Neural cell (in vitro differentiated cells): ENCODE measurements at regions not wholly inside any gene's neighbourhood (a gene's known extent, or its start where the extent isn't known, plus 50 kb on each side); places are given as distances from the start of the nearest gene placed in this dataset.

ENCODE experiments used
- H2AFZ ChIP-seq: fragments of 200-600, 300-800 bp; sonication (generic), shearing (Covaris generic); 2 replicates; pipeline ENCODE4 v1.6.0; 2014; ENCODE audit warnings: low read depth, mild to moderate bottlenecking, antibody characterized with exemption, low read length, moderate library complexity
- H3F3A ChIP-seq: fragments of 200-600 bp; shearing (Covaris generic); 2 replicates; pipeline ENCODE4 v1.6.1; 2016; ENCODE audit warnings: mild to moderate bottlenecking, moderate library complexity, mixed read lengths, antibody characterized with exemption, low read length; ENCODE audit not compliant: insufficient read depth, poor library complexity, severe bottlenecking
- H3K27ac ChIP-seq: fragments of 200-600, 300-800 bp; sonication (generic), shearing (Covaris generic); 2 replicates; pipeline ENCODE4 v1.5.1; 2014; ENCODE audit warnings: mild to moderate bottlenecking, low read length, moderate library complexity
- H3K27me3 ChIP-seq: fragments of 300-800, 200-600 bp; sonication (generic), shearing (Covaris generic); 2 replicates; pipeline ENCODE4 v1.6.0; 2014; ENCODE audit warnings: mild to moderate bottlenecking, low read depth, low read length, moderate library complexity; ENCODE audit not compliant: insufficient read depth
- H3K36me3 ChIP-seq: fragments of 300-800, 200-600 bp; sonication (generic), shearing (Covaris generic); 2 replicates; pipeline ENCODE4 v1.5.1; 2014; ENCODE audit warnings: mild to moderate bottlenecking, antibody characterized with exemption, low read length, moderate library complexity; ENCODE audit not compliant: insufficient read depth
- H3K4me2 ChIP-seq: fragments of 300-800, 200-600 bp; sonication (generic), shearing (Covaris generic); 2 replicates; pipeline ENCODE4 v1.6.0; 2014; ENCODE audit warnings: mild to moderate bottlenecking, low read length
- H3K4me3 ChIP-seq: fragments of 300-800, 200-600 bp; sonication (generic), shearing (Covaris generic); 2 replicates; pipeline ENCODE4 v1.5.1; 2014; ENCODE audit warnings: mild to moderate bottlenecking, low read length, moderate library complexity
- H3K79me2 ChIP-seq: fragments of 200-600 bp; shearing (Covaris generic); replicated peaks from 2 replicates; pipeline ENCODE4 v1.6.0; 2014; ENCODE audit warnings: mild to moderate bottlenecking, low read length, moderate library complexity; ENCODE audit not compliant: insufficient read depth
- H3K9ac ChIP-seq: fragments of 300-800, 200-600 bp; sonication (generic), shearing (Covaris generic); 2 replicates; pipeline ENCODE4 v1.6.1; 2016; ENCODE audit warnings: mild to moderate bottlenecking, low read length, mixed read lengths
- H3K9me2 ChIP-seq: fragments of 200-600 bp; shearing (Covaris generic); 2 replicates; pipeline ENCODE4 v1.6.1; 2016; ENCODE audit warnings: mild to moderate bottlenecking, low read length, mixed read lengths; ENCODE audit not compliant: insufficient read depth
- H3K9me3 ChIP-seq: fragments of 200-600, 300-800 bp; sonication (generic), shearing (Covaris generic); 2 replicates; pipeline ENCODE4 v1.6.1; 2016; ENCODE audit warnings: mild to moderate bottlenecking, mixed run types, low read length, moderate library complexity, mixed read lengths
- H4K20me1 ChIP-seq: fragments of 200-600 bp; shearing (Covaris generic); 2 replicates; pipeline ENCODE4 v1.6.1; 2016; ENCODE audit warnings: mild to moderate bottlenecking, mixed run types; ENCODE audit not compliant: insufficient read depth
- EP300 ChIP-seq: fragments of 450-650 bp; conservative IDR thresholded peaks from 2 replicates; pipeline ENCODE4 v1.6.1; 2014; ENCODE audit warnings: antibody characterized with exemption, mild to moderate bottlenecking, moderate library complexity; ENCODE audit not compliant: poor library complexity, severe bottlenecking
- EZH2 ChIP-seq: fragments of 200-600, 300-800 bp; shearing (Covaris generic), sonication (generic); IDR thresholded peaks from 2 replicates; pipeline ENCODE4 v1.6.1; 2014; ENCODE audit warnings: antibody characterized with exemption, low read length, borderline replicate concordance, mild to moderate bottlenecking; ENCODE audit not compliant: insufficient read depth, poor library complexity, severe bottlenecking
- MXI1 ChIP-seq: fragments of 450-650 bp; conservative IDR thresholded peaks from 2 replicates; pipeline ENCODE4 v1.6.1; 2014; ENCODE audit warnings: antibody characterized with exemption, mild to moderate bottlenecking; ENCODE audit not compliant: poor library complexity, severe bottlenecking
- POLR2AphosphoS5 ChIP-seq: IDR thresholded peaks from 2 replicates; pipeline ENCODE4 v1.6.1; 2012
- RAD21 ChIP-seq: fragments of 450-650 bp; conservative IDR thresholded peaks from 2 replicates; pipeline ENCODE4 v1.6.1; 2014; ENCODE audit warnings: antibody characterized with exemption, mild to moderate bottlenecking, moderate library complexity
- REST ChIP-seq: IDR thresholded peaks from 2 replicates; pipeline ENCODE4 v1.6.1; 2012; ENCODE audit warnings: borderline replicate concordance
- SMC3 ChIP-seq: fragments of 450-650 bp; conservative IDR thresholded peaks from 2 replicates; pipeline ENCODE4 v1.6.1; 2014; ENCODE audit warnings: antibody characterized with exemption, mild to moderate bottlenecking, moderate library complexity; ENCODE audit not compliant: poor library complexity
- TAF1 ChIP-seq: IDR thresholded peaks from 2 replicates; pipeline ENCODE4 v1.6.1; 2012; ENCODE audit warnings: low read depth
- TF ChIP-seq, protein P1 (sequence below): fragments of 450-650 bp; IDR thresholded peaks from 2 replicates; pipeline ENCODE4 v1.5.1; 2014; ENCODE audit warnings: antibody characterized with exemption, mild to moderate bottlenecking, moderate library complexity; ENCODE audit not compliant: poor library complexity, severe bottlenecking

DNA sequence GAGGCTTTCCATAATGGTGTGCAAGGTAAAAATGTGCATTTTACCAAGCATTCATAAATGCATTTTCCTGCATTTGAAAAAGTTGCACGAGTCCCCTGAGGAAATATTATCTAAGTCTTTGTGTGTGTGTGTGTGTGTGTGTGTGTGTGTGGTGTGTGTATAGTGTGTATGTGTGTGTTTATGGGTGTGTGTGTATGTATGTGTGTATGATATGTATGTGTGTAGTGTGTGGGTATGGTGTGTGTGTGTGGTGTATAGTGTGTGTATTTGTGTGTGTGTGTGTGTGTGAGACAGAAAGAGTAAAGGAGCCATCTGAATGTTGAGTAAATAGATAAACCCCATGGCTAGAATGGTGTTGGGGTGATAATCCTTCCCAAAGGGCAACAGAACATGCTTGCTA lies 229.6 kb upstream of the TBC1D5 start:
- H3K79me2 ChIP-seq, result no peaks in the 10 kb centered on the region
- TF ChIP-seq TAF1 (no peak), POLR2AphosphoS5 (no peak), SMC3 (no peak), MXI1 (no peak), EZH2 (no peak), EP300 (no peak), REST (no peak), RAD21 (no peak)
- TF ChIP-seq, protein P1, sequence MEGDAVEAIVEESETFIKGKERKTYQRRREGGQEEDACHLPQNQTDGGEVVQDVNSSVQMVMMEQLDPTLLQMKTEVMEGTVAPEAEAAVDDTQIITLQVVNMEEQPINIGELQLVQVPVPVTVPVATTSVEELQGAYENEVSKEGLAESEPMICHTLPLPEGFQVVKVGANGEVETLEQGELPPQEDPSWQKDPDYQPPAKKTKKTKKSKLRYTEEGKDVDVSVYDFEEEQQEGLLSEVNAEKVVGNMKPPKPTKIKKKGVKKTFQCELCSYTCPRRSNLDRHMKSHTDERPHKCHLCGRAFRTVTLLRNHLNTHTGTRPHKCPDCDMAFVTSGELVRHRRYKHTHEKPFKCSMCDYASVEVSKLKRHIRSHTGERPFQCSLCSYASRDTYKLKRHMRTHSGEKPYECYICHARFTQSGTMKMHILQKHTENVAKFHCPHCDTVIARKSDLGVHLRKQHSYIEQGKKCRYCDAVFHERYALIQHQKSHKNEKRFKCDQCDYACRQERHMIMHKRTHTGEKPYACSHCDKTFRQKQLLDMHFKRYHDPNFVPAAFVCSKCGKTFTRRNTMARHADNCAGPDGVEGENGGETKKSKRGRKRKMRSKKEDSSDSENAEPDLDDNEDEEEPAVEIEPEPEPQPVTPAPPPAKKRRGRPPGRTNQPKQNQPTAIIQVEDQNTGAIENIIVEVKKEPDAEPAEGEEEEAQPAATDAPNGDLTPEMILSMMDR, result no peak

DNA sequence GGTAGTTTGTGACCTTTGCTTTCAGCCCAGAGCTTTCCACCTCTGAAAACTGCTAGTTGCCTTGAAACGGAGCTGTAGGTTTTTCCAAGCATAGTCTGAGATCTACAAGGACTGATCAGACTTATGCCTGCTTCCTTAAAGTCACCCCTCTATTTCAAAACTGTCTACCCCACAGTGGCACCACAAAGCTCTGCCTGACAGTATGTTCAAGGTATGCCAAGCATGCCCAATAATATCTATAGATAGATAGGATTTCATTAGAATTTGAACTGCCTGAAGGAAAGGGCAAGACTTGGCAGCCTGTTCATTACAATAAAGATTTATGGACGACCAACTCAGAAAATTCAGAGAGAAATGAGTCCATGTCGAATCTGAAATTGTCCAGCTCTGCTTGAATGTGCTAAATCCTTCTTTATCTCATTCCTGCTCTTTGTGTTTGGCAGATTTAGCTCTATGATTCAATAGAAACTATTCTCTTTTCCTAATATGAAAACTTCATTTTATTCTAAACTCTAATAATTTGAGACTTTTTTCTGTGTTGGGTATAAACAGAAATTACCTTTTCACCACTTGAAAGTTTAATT lies 227.6 kb upstream of the TBC1D5 start:
- Histone ChIP-seq H3K27me3 (no peaks in the 10 kb centered on the region), H2AFZ (no peak overlapping the region), H3K4me3 (no peak overlapping the region), H3K9ac (no peak overlapping the region), H3F3A (no peaks in the 10 kb centered on the region), H3K9me3 (no peaks in the 10 kb centered on the region), H3K4me2 (no peak overlapping the region), H3K9me2 (no peaks in the 10 kb centered on the region), H3K79me2 (no peaks in the 10 kb centered on the region), H4K20me1 (no peaks in the 10 kb centered on the region), H3K36me3 (no peaks in the 10 kb centered on the region), H3K27ac (no peak overlapping the region)
- TF ChIP-seq REST (no peak), POLR2AphosphoS5 (no peak), MXI1 (no peak), EP300 (no peak), SMC3 (no peak), EZH2 (no peak), RAD21 (no peak), TAF1 (no peak)
- TF ChIP-seq, protein P1, result no peak

More for the DNA sequence above, 229.6 kb upstream of the TBC1D5 start:
- no peaks in the 10 kb centered on the region for H3K27me3 ChIP-seq
- H3F3A ChIP-seq, result no peaks in the 10 kb centered on the region
- H3K4me2 ChIP-seq, result no peak overlapping the region
- H3K9me2 ChIP-seq, result no peaks in the 10 kb centered on the region
- H3K36me3 ChIP-seq, result no peaks in the 10 kb centered on the region
- H3K9ac ChIP-seq, result no peak overlapping the region
- no peak overlapping the region for H3K4me3 ChIP-seq
- no peak overlapping the region for H3K27ac ChIP-seq
- no peaks in the 10 kb centered on the region for H4K20me1 ChIP-seq
- H2AFZ ChIP-seq, result no peak overlapping the region
- H3K9me3 ChIP-seq, result no peaks in the 10 kb centered on the region
